H9 (cell line): ENCODE measurements at regions not wholly inside any gene's neighbourhood (a gene's known extent, or its start where the extent isn't known, plus 50 kb on each side); places are given as distances from the start of the nearest gene placed in this dataset.

Experiments used
- DNase-seq: peaks from one replicate; pipeline ENCODE4 v3.0.0-alpha.2; 2017
- H2AFZ ChIP-seq: one replicate; pipeline ENCODE4 v1.6.1; 2013; ENCODE audit warnings: mild to moderate bottlenecking, low read length, control low read depth, moderate library complexity
- H2AK5ac ChIP-seq: 2 replicates; pipeline ENCODE4 v1.6.1; 2013; ENCODE audit warnings: low read length, control low read depth, mixed read lengths; ENCODE audit not compliant: insufficient read length
- H2BK120ac ChIP-seq: one replicate; pipeline ENCODE4 v1.6.1; 2013; ENCODE audit warnings: low read depth, mild to moderate bottlenecking, low read length, control low read depth, inconsistent platforms; ENCODE audit not compliant: poor library complexity, severe bottlenecking
- H2BK12ac ChIP-seq: 2 replicates; pipeline ENCODE4 v1.6.1; 2013; ENCODE audit warnings: low read length, control low read depth, mixed read lengths, low read depth; ENCODE audit not compliant: insufficient read length
- H2BK15ac ChIP-seq: 2 replicates; pipeline ENCODE4 v1.6.1; 2013; ENCODE audit warnings: low read depth, low read length, control low read depth
- H2BK20ac ChIP-seq: one replicate; pipeline ENCODE4 v1.6.1; 2013; ENCODE audit warnings: low read depth, mild to moderate bottlenecking, low read length, control low read depth, inconsistent platforms; ENCODE audit not compliant: poor library complexity, severe bottlenecking
- H2BK5ac ChIP-seq: 2 replicates; pipeline ENCODE4 v1.6.1; 2013; ENCODE audit warnings: low read length, control low read depth, mixed read lengths; ENCODE audit not compliant: insufficient read length
- H3K14ac ChIP-seq: 2 replicates; pipeline ENCODE4 v1.6.1; 2013; ENCODE audit warnings: low read length, control low read depth; ENCODE audit not compliant: insufficient read depth
- H3K18ac ChIP-seq: 2 replicates; pipeline ENCODE4 v1.6.1; 2013; ENCODE audit warnings: low read depth, mild to moderate bottlenecking, mixed read lengths, low read length, control low read depth; ENCODE audit not compliant: insufficient read length
- H3K23ac ChIP-seq: 2 replicates; pipeline ENCODE4 v1.6.1; 2013; ENCODE audit warnings: low read length, control low read depth, mixed read lengths, low read depth; ENCODE audit not compliant: insufficient read length
- H3K23me2 ChIP-seq: 2 replicates; pipeline ENCODE4 v1.6.1; 2013; ENCODE audit warnings: low read depth, mild to moderate bottlenecking, mixed read lengths, low read length, control low read depth; ENCODE audit not compliant: insufficient read length, poor library complexity, severe bottlenecking
- H3K27ac ChIP-seq: 2 replicates; pipeline ENCODE4 v1.5.1; 2013; ENCODE audit warnings: low read length, control low read depth, mixed read lengths, low read depth; ENCODE audit not compliant: insufficient read length
- H3K27me3 ChIP-seq: 2 replicates; pipeline ENCODE4 v1.6.1; 2013; ENCODE audit warnings: low read length, control low read depth, inconsistent platforms; ENCODE audit not compliant: insufficient read depth
- H3K4ac ChIP-seq: 2 replicates; pipeline ENCODE4 v1.6.1; 2013; ENCODE audit warnings: low read depth, mild to moderate bottlenecking, control low read depth, inconsistent platforms, low read length, moderate library complexity
- H3K4me1 ChIP-seq: 2 replicates; pipeline ENCODE4 v1.6.1; 2013; ENCODE audit warnings: low read length, control low read depth, inconsistent platforms; ENCODE audit not compliant: insufficient read depth
- H3K4me2 ChIP-seq: 2 replicates; pipeline ENCODE4 v1.6.1; 2013; ENCODE audit warnings: low read length, control low read depth, mixed read lengths; ENCODE audit not compliant: insufficient read length, insufficient read depth
- H3K56ac ChIP-seq: 2 replicates; pipeline ENCODE4 v1.6.1; 2013; ENCODE audit warnings: low read depth, mild to moderate bottlenecking, mixed read lengths, low read length, control low read depth; ENCODE audit not compliant: insufficient read length
- H3K79me1 ChIP-seq: 2 replicates; pipeline ENCODE4 v1.6.1; 2013; ENCODE audit warnings: low read depth, mild to moderate bottlenecking, moderate library complexity, low read length, control low read depth, inconsistent platforms; ENCODE audit not compliant: insufficient read depth, poor library complexity, severe bottlenecking
- H3K79me2 ChIP-seq: 2 replicates; pipeline ENCODE4 v1.6.1; 2013; ENCODE audit warnings: low read length, control low read depth, inconsistent platforms; ENCODE audit not compliant: insufficient read depth
- H3K9ac ChIP-seq: 2 replicates; pipeline ENCODE4 v1.6.1; 2013; ENCODE audit warnings: low read length, control low read depth, mixed read lengths; ENCODE audit not compliant: insufficient read length; ENCODE audit errors: extremely low read depth
- H3K9me3 ChIP-seq: one replicate; pipeline ENCODE4 v1.6.1; 2013; ENCODE audit warnings: low read depth, low read length, inconsistent platforms; ENCODE audit not compliant: control insufficient read depth
- H3T11ph ChIP-seq: one replicate; pipeline ENCODE4 v1.6.1; 2013; ENCODE audit warnings: mild to moderate bottlenecking, low read length, control low read depth, inconsistent platforms
- H4K20me1 ChIP-seq: one replicate; pipeline ENCODE4 v1.6.1; 2013; ENCODE audit not compliant: control insufficient read depth, insufficient read length, insufficient read depth
- H4K5ac ChIP-seq: 2 replicates; pipeline ENCODE4 v1.6.1; 2013; ENCODE audit warnings: low read depth, mild to moderate bottlenecking, mixed read lengths, low read length, control low read depth; ENCODE audit not compliant: insufficient read length
- H4K8ac ChIP-seq: replicated peaks from 2 replicates; pipeline ENCODE4 v1.6.1; 2013; ENCODE audit warnings: low read length, control low read depth, mixed read lengths, low read depth; ENCODE audit not compliant: insufficient read length
- H4K91ac ChIP-seq: 2 replicates; pipeline ENCODE4 v1.6.1; 2013; ENCODE audit warnings: low read depth, mild to moderate bottlenecking, moderate library complexity, mixed read lengths, low read length, control low read depth; ENCODE audit not compliant: insufficient read length
- H3K27ac Mint-ChIP-seq, 3 experiments: 2 replicates in 2 of 3; 3 replicates in 1 of 3; pipeline ENCODE4 v1.8.0; 2020 to 2021; ENCODE audit warnings: mixed read lengths in 3 of 3, mild to moderate bottlenecking in 1 of 3, moderate library complexity in 1 of 3
- H3K27me3 Mint-ChIP-seq: 2 replicates; pipeline ENCODE4 v1.8.0; 2021; ENCODE audit warnings: low read depth, mild to moderate bottlenecking, moderate library complexity, mixed read lengths
- H3K36me3 Mint-ChIP-seq, 3 experiments: 2 replicates in 2 of 3; 3 replicates in 1 of 3; pipeline ENCODE4 v1.8.0; 2020 to 2021; ENCODE audit warnings: low read depth in 3 of 3, mixed read lengths in 3 of 3; ENCODE audit not compliant: insufficient read depth in 1 of 3
- H3K4me1 Mint-ChIP-seq, 2 experiments: 2 replicates each; pipeline ENCODE4 v1.8.0; 2020; ENCODE audit warnings: mixed read lengths in 2 of 2
- H3K4me3 Mint-ChIP-seq, 2 experiments: 2 replicates in 1 of 2; 3 replicates in 1 of 2; pipeline ENCODE4 v1.8.0; 2020 to 2021; ENCODE audit warnings: mild to moderate bottlenecking in 2 of 2, mixed read lengths in 2 of 2, moderate library complexity in 1 of 2
- H3K9me3 Mint-ChIP-seq, 2 experiments: 2 replicates in 1 of 2; 3 replicates in 1 of 2; pipeline ENCODE4 v1.8.0; 2020; ENCODE audit warnings: mild to moderate bottlenecking in 2 of 2, mixed read lengths in 2 of 2, moderate library complexity in 1 of 2
- WGBS: extraction: QIAGEN DNeasy Blood & Tissue Kit; methylation state at CpG from one replicate; pipeline ENCODE4 v1.1.7; 2013; ENCODE audit warnings: missing lambda C conversion rate, low lambda C conversion rate, mixed read lengths; ENCODE audit not compliant: insufficient read length; ENCODE audit errors: extremely low coverage; 5-methylcytosine and 5-hydroxymethylcytosine counted together
- TF ChIP-seq, protein P1 (sequence below): fragments of 200-600 bp; sonication (generic); conservative IDR thresholded peaks from 3 replicates; pipeline ENCODE4 v1.8.0; 2021; ENCODE audit warnings: antibody characterized with exemption, mild to moderate bottlenecking

DNA sequence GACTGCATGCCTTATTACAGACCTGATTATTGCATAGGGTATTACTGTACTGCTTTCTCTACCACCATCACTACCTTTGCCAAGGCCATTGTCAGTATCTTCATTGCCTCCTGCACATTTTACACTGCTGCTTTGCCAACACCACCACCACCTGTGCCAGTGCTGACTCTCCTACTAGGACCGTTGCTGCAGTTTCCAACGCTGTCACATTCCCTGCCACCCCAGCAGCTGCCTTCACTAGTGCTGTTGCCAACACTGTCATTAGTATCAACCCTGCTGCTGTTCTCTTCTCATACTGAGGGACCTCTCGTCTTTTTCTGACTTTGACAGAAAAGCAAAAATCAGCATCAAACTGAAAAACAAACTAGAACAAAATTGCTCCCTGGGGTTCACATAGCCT is 394.9 kb upstream of the B3GALT2 start:
- H3K56ac ChIP-seq: no peak overlapping the region
- H2AK5ac ChIP-seq: no peak overlapping the region
- H3K9ac ChIP-seq: no peak overlapping the region
- no peak overlapping the region for H4K8ac ChIP-seq
- H2BK12ac ChIP-seq: no peak overlapping the region
- H3K79me1 ChIP-seq: no peaks in the 10 kb centered on the region
- Mint-ChIP-seq H3K27me3 (no peaks in the 10 kb centered on the region), H3K27ac (no peak overlapping the region), H3K4me1 (peaks cover 0 to 4% of the 10 kb centered on the region in 2 experiments; a peak in 1 of 4 replicates), H3K36me3 (no peaks in the 10 kb centered on the region; a peak in 1 of 7 replicates), H3K4me3 (no peak overlapping the region), H3K9me3 (peaks cover 0 to 2% of the 10 kb centered on the region in 2 experiments; a peak in 1 of 5 replicates)
- no peak overlapping the region for H3T11ph ChIP-seq
- no peak overlapping the region for H4K5ac ChIP-seq
- DNase-seq: no peak
- H3K9me3 ChIP-seq: no peaks in the 10 kb centered on the region
- no peak overlapping the region for H2BK5ac ChIP-seq
- no peak overlapping the region for H3K14ac ChIP-seq
- no peak overlapping the region for H3K4me2 ChIP-seq
- H2AFZ ChIP-seq: no peak overlapping the region
- no peak overlapping the region for H2BK15ac ChIP-seq
- TF ChIP-seq, protein P1, sequence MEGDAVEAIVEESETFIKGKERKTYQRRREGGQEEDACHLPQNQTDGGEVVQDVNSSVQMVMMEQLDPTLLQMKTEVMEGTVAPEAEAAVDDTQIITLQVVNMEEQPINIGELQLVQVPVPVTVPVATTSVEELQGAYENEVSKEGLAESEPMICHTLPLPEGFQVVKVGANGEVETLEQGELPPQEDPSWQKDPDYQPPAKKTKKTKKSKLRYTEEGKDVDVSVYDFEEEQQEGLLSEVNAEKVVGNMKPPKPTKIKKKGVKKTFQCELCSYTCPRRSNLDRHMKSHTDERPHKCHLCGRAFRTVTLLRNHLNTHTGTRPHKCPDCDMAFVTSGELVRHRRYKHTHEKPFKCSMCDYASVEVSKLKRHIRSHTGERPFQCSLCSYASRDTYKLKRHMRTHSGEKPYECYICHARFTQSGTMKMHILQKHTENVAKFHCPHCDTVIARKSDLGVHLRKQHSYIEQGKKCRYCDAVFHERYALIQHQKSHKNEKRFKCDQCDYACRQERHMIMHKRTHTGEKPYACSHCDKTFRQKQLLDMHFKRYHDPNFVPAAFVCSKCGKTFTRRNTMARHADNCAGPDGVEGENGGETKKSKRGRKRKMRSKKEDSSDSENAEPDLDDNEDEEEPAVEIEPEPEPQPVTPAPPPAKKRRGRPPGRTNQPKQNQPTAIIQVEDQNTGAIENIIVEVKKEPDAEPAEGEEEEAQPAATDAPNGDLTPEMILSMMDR: no peak
- H3K18ac ChIP-seq: no peak overlapping the region
- no peak overlapping the region for H2BK120ac ChIP-seq
- H4K91ac ChIP-seq: no peak overlapping the region
- H3K4ac ChIP-seq: no peak overlapping the region
- H3K4me1 ChIP-seq: no peaks in the 10 kb centered on the region
- H3K27ac ChIP-seq: no peak overlapping the region
- H3K23ac ChIP-seq: no peak overlapping the region
- H3K79me2 ChIP-seq: no peaks in the 10 kb centered on the region
- H2BK20ac ChIP-seq: no peak overlapping the region
- no peaks in the 10 kb centered on the region for H4K20me1 ChIP-seq
- no CpG with 5 or more reads among the region's 3 CpGs for WGBS
- no peaks in the 10 kb centered on the region for H3K23me2 ChIP-seq
- H3K27me3 ChIP-seq: no peaks in the 10 kb centered on the region
